Endothelial cell of umbilical vein (primary cell): ENCODE measurements at regions not wholly inside any gene's neighbourhood (a gene's known extent, or its start where the extent isn't known, plus 50 kb on each side); places are given as distances from the start of the nearest gene placed in this dataset.

Experiments used
- EZH2 ChIP-seq: IDR thresholded peaks from 2 replicates; pipeline ENCODE4 v1.6.1; 2012; ENCODE audit warnings: borderline replicate concordance, low read depth, mild to moderate bottlenecking, moderate library complexity, low read length, inconsistent platforms; ENCODE audit not compliant: severe bottlenecking
- FOS ChIP-seq: IDR thresholded peaks from 2 replicates; pipeline ENCODE4 v1.6.1; 2011; ENCODE audit warnings: mild to moderate bottlenecking, low read length, moderate library complexity, borderline replicate concordance; ENCODE audit not compliant: insufficient read depth
- MAX ChIP-seq: IDR thresholded peaks from 2 replicates; pipeline ENCODE4 v1.6.1; 2011; ENCODE audit not compliant: insufficient read depth, insufficient read length
- POLR2A ChIP-seq: IDR thresholded peaks from 2 replicates; pipeline ENCODE4 v1.6.1; 2012; ENCODE audit warnings: low read depth, mild to moderate bottlenecking, control low read depth, low read length
- POLR2AphosphoS5 ChIP-seq: IDR thresholded peaks from 2 replicates; pipeline ENCODE4 v1.6.1; 2012; ENCODE audit warnings: low read depth, mild to moderate bottlenecking, control low read depth, low read length, moderate library complexity; ENCODE audit not compliant: insufficient read depth
- TF ChIP-seq, protein P1 (sequence below), 2 donors: IDR thresholded peaks; 1 replicate in 1 of 2; 2 replicates in 1 of 2; pipeline ENCODE4 v1.5.1; 2011; ENCODE audit warnings: low read length in 2 of 2, mild to moderate bottlenecking in 2 of 2, moderate library complexity in 2 of 2, control low read depth in 1 of 2, inconsistent platforms in 1 of 2, low read depth in 1 of 2; ENCODE audit not compliant: insufficient read depth in 1 of 2; ENCODE audit errors: extremely low read depth in 1 of 2

- TF ChIP-seq, protein P1, sequence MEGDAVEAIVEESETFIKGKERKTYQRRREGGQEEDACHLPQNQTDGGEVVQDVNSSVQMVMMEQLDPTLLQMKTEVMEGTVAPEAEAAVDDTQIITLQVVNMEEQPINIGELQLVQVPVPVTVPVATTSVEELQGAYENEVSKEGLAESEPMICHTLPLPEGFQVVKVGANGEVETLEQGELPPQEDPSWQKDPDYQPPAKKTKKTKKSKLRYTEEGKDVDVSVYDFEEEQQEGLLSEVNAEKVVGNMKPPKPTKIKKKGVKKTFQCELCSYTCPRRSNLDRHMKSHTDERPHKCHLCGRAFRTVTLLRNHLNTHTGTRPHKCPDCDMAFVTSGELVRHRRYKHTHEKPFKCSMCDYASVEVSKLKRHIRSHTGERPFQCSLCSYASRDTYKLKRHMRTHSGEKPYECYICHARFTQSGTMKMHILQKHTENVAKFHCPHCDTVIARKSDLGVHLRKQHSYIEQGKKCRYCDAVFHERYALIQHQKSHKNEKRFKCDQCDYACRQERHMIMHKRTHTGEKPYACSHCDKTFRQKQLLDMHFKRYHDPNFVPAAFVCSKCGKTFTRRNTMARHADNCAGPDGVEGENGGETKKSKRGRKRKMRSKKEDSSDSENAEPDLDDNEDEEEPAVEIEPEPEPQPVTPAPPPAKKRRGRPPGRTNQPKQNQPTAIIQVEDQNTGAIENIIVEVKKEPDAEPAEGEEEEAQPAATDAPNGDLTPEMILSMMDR (IDR thresholded peaks at IDR 0.05; ENCODE audit: extremely low read depth in 1 of 2, insufficient read depth in 1 of 2, low read depth in 1 of 2, low read length in 2 of 2) = no peak
- TF ChIP-seq EZH2 (no peak), POLR2A (no peak), POLR2AphosphoS5 (no peak), MAX (no peak), FOS (no peak)
Observed at GRCh38 chr5:97762483-97762882, 579.4 kb upstream of the RIOK2 start.
